ENCODE measurements at regions not wholly inside any gene's neighbourhood (a gene's known extent, or its start where the extent isn't known, plus 50 kb on each side); places are given as distances from the start of the nearest gene placed in this dataset.

- TF ChIP-seq CTCF (IDR thresholded peaks at IDR 0.05 in 2 of 3, conservative IDR thresholded peaks at IDR 0.05 in 1 of 3; ENCODE audit: control insufficient read depth in 2 of 3, extremely low read depth in 1 of 3, insufficient read depth in 1 of 3, low read depth in 3 of 3, low read length in 3 of 3) = no peak
- TF ChIP-seq SMAD5 (IDR thresholded peaks at IDR 0.05; ENCODE audit: low read depth) = no peak
- no peak for TF ChIP-seq ZBTB11 (CRISPR knock-in tag; IDR thresholded peaks at IDR 0.05)
- no peak for TF ChIP-seq PRDM15 (CRISPR knock-in tag; IDR thresholded peaks at IDR 0.05)
- TF ChIP-seq WRNIP1 (IDR thresholded peaks at IDR 0.05; ENCODE audit: borderline replicate concordance, low read depth, low read length) = no peak
- no peak for TF ChIP-seq ATF2 (IDR thresholded peaks at IDR 0.05; ENCODE audit: low read length)
- no peak for TF ChIP-seq ZSCAN29 (IDR thresholded peaks at IDR 0.05)
- TF ChIP-seq PAX5 (IDR thresholded peaks at IDR 0.05; ENCODE audit: borderline replicate concordance, low read depth, low read length) = no peak
- TF ChIP-seq IRF5 (IDR thresholded peaks at IDR 0.05; ENCODE audit: borderline replicate concordance) = no peak
- TF ChIP-seq CEBPZ (IDR thresholded peaks at IDR 0.05; ENCODE audit: low read depth, low read length) = no peak
- TF ChIP-seq ESRRA (IDR thresholded peaks at IDR 0.05; ENCODE audit: low read length) = no peak
- no peak for TF ChIP-seq HDAC2 (IDR thresholded peaks at IDR 0.05)
- no peak for TF ChIP-seq DPF2 (IDR thresholded peaks at IDR 0.05)
These were observed 444.4 kb downstream of the GATA3 start (continued) for GRCh38 chr10:8498881-8499280.
